ENCODE measurements at regions not wholly inside any gene's neighbourhood (a gene's known extent, or its start where the extent isn't known, plus 50 kb on each side); places are given as distances from the start of the nearest gene placed in this dataset.

GRCh38 chr2:198587240-198587639 lies 782.8 kb downstream of the PLCL1 start:
- TF ChIP-seq, protein P1, sequence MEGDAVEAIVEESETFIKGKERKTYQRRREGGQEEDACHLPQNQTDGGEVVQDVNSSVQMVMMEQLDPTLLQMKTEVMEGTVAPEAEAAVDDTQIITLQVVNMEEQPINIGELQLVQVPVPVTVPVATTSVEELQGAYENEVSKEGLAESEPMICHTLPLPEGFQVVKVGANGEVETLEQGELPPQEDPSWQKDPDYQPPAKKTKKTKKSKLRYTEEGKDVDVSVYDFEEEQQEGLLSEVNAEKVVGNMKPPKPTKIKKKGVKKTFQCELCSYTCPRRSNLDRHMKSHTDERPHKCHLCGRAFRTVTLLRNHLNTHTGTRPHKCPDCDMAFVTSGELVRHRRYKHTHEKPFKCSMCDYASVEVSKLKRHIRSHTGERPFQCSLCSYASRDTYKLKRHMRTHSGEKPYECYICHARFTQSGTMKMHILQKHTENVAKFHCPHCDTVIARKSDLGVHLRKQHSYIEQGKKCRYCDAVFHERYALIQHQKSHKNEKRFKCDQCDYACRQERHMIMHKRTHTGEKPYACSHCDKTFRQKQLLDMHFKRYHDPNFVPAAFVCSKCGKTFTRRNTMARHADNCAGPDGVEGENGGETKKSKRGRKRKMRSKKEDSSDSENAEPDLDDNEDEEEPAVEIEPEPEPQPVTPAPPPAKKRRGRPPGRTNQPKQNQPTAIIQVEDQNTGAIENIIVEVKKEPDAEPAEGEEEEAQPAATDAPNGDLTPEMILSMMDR (IDR thresholded peaks at IDR 0.05), result no peak
- no peak for TF ChIP-seq ZFX (IDR thresholded peaks at IDR 0.05; ENCODE audit: borderline replicate concordance)

All from 22Rv1 (cell line).